ENCODE measurements at regions not wholly inside any gene's neighbourhood (a gene's known extent, or its start where the extent isn't known, plus 50 kb on each side); places are given as distances from the start of the nearest gene placed in this dataset.

GRCh38 chr17:65404761-65405160 is 156.7 kb downstream of the AXIN2 start:
- no peak for DNase-seq (ENCODE audit: low spot score)

GRCh38 chr17:65403626-65404025 is 157.8 kb downstream of the AXIN2 start:
- no peak for DNase-seq (ENCODE audit: low spot score)

- no peak for DNase-seq (ENCODE audit: low spot score)
These were observed 158.6 kb downstream of the AXIN2 start for GRCh38 chr17:65402513-65403496.

GRCh38 chr17:65401561-65401960 is 159.9 kb downstream of the AXIN2 start:
- DNase-seq (ENCODE audit: low spot score), result no peak

- DNase-seq (ENCODE audit: low spot score), result no peak
These were observed 160.7 kb downstream of the AXIN2 start for GRCh38 chr17:65400701-65401100.

- no peak for DNase-seq (ENCODE audit: low spot score)
These were observed 163.2 kb downstream of the AXIN2 start for GRCh38 chr17:65398040-65398787.

GRCh38 chr17:65395924-65396323 is 165.5 kb downstream of the AXIN2 start:
- DNase-seq (ENCODE audit: low spot score), result no peak

GRCh38 chr17:65394811-65395472 is 166.5 kb downstream of the AXIN2 start:
- DNase-seq (ENCODE audit: low spot score), result no peak

- no peak for DNase-seq (ENCODE audit: low spot score)
These were observed 167.9 kb downstream of the AXIN2 start for GRCh38 chr17:65393514-65393913.

- no peak for DNase-seq (ENCODE audit: low spot score)
These were observed 171.5 kb downstream of the AXIN2 start for GRCh38 chr17:65389949-65390348.

GRCh38 chr17:65389426-65389825 is 172.0 kb downstream of the AXIN2 start:
- DNase-seq (ENCODE audit: low spot score), result no peak

GRCh38 chr17:65388911-65389310 is 172.5 kb downstream of the AXIN2 start:
- DNase-seq (ENCODE audit: low spot score), result no peak

GRCh38 chr17:65387322-65387721 is 174.1 kb downstream of the AXIN2 start:
- no peak for DNase-seq (ENCODE audit: low spot score)

- no peak for DNase-seq (ENCODE audit: low spot score)
These were observed 175.7 kb downstream of the AXIN2 start for GRCh38 chr17:65385726-65386125.

- no peak for DNase-seq (ENCODE audit: low spot score)
These were observed 176.4 kb downstream of the AXIN2 start for GRCh38 chr17:65385071-65385470.

GRCh38 chr17:65381152-65381551 is 180.3 kb downstream of the AXIN2 start:
- no peak for DNase-seq (ENCODE audit: low spot score)

GRCh38 chr17:65374966-65375365 is 186.5 kb downstream of the AXIN2 start:
- DNase-seq (ENCODE audit: low spot score), result no peak

GRCh38 chr17:65371702-65372101 is 189.7 kb downstream of the AXIN2 start:
- DNase-seq (ENCODE audit: low spot score), result no peak

- no peak for DNase-seq (ENCODE audit: low spot score)
These were observed 190.7 kb downstream of the AXIN2 start for GRCh38 chr17:65370669-65371131.

GRCh38 chr17:65368341-65368740 is 193.1 kb downstream of the AXIN2 start:
- DNase-seq (ENCODE audit: low spot score), result no peak

- no peak for DNase-seq (ENCODE audit: low spot score)
These were observed 195.2 kb downstream of the AXIN2 start for GRCh38 chr17:65366102-65366844.

GRCh38 chr17:65365169-65365568 is 196.3 kb downstream of the AXIN2 start:
- no peak for DNase-seq (ENCODE audit: low spot score)
